ENCODE measurements at regions not wholly inside any gene's neighbourhood (a gene's known extent, or its start where the extent isn't known, plus 50 kb on each side); places are given as distances from the start of the nearest gene placed in this dataset.

- Mint-ChIP-seq H3K27ac (no peak overlapping the region), H3K4me1 (no peaks in the 10 kb centered on the region), H3K27me3 (no peaks in the 10 kb centered on the region), H3K4me3 (no peak overlapping the region), H3K9me3 (ENCODE audit: insufficient read depth) (no peaks in the 10 kb centered on the region)
- intact Hi-C loops (cut with micrococcal nuclease), result no loop called here
- DNase-seq (no peak), ATAC-seq (ENCODE audit: low read depth) (no peak)
- peaks cover 0 to 4% (median 0%) of the 10 kb centered on the region in 3 donors for H3K9me3 ChIP-seq (ENCODE audit: control extremely low read depth in 1 of 3, control insufficient read depth in 2 of 3, insufficient read depth in 1 of 3, low read length in 2 of 3)
- H3K9ac ChIP-seq (ENCODE audit: low read length), result no peak overlapping the region
- WGBS (ENCODE audit: insufficient coverage), result 94% methylated on average over 38 of the region's 41 CpGs
- no peaks in the 10 kb centered on the region for H3K36me3 ChIP-seq (replicated peaks in 1 of 2; ENCODE audit: control extremely low read depth in 1 of 2, control insufficient read depth in 1 of 2, extremely low read depth in 1 of 2, insufficient read depth in 2 of 2, low read length in 1 of 2)
- H3K79me2 ChIP-seq (ENCODE audit: control insufficient read depth, insufficient read depth, low read length), result no peaks in the 10 kb centered on the region
- H3K27ac ChIP-seq (ENCODE audit: low read length in 2 of 2), result no peak overlapping the region
- no peak for TF ChIP-seq EZH2 (IDR thresholded peaks at IDR 0.05; ENCODE audit: borderline replicate concordance, insufficient read depth, low read depth, low read length, poor library complexity, severe bottlenecking)
- no peak for TF ChIP-seq CTCF (IDR thresholded peaks at IDR 0.05)
- no peak overlapping the region for H3K4me3 ChIP-seq (ENCODE audit: control extremely low read depth in 1 of 5, extremely low read depth in 1 of 5, insufficient read depth in 1 of 5, low read depth in 2 of 5, low read length in 4 of 5)
- no peaks in the 10 kb centered on the region for H3K4me1 ChIP-seq (ENCODE audit: control insufficient read depth in 2 of 2, insufficient read depth in 2 of 2, low read length in 2 of 2)
- H3K27me3 ChIP-seq (replicated peaks in 1 of 4; ENCODE audit: control extremely low read depth in 1 of 4, control insufficient read depth in 3 of 4, insufficient read depth in 4 of 4, low read length in 3 of 4), result no peaks in the 10 kb centered on the region
- no peak overlapping the region for H2AFZ ChIP-seq (ENCODE audit: insufficient read depth, low read depth, low read length, poor library complexity, severe bottlenecking)
- POLR2A ChIA-PET, result no interaction called here
- CTCF ChIA-PET, result no interaction called here
- H3K4me2 ChIP-seq (replicated peaks; ENCODE audit: low read depth, low read length, poor library complexity, severe bottlenecking), result no peak overlapping the region
- no peaks in the 10 kb centered on the region for H4K20me1 ChIP-seq (ENCODE audit: control insufficient read depth, insufficient read depth, low read length, poor library complexity, severe bottlenecking)
Measured at GRCh38 chr9:74275872-74276508, 221.1 kb upstream of the RORB start.

- no peak overlapping the region for H3K9ac ChIP-seq (ENCODE audit: low read length)
- H3K9me3 ChIP-seq (ENCODE audit: control extremely low read depth in 1 of 3, control insufficient read depth in 2 of 3, insufficient read depth in 1 of 3, low read length in 2 of 3), result peaks cover 0 to 4% (median 0%) of the 10 kb centered on the region in 3 donors
- DNase-seq, result peak; percentile 4
- intact Hi-C loops (cut with micrococcal nuclease), result no loop called here
- H2AFZ ChIP-seq (ENCODE audit: insufficient read depth, low read depth, low read length, poor library complexity, severe bottlenecking), result no peak overlapping the region
- H3K27me3 ChIP-seq (replicated peaks in 1 of 4; ENCODE audit: control extremely low read depth in 1 of 4, control insufficient read depth in 3 of 4, insufficient read depth in 4 of 4, low read length in 3 of 4), result no peaks in the 10 kb centered on the region
- no peaks in the 10 kb centered on the region for H3K9me3 Mint-ChIP-seq (ENCODE audit: insufficient read depth)
- no peaks in the 10 kb centered on the region for H3K4me1 ChIP-seq (ENCODE audit: control insufficient read depth in 2 of 2, insufficient read depth in 2 of 2, low read length in 2 of 2)
- POLR2A ChIA-PET, result no interaction called here
- H3K4me2 ChIP-seq (replicated peaks; ENCODE audit: low read depth, low read length, poor library complexity, severe bottlenecking), result no peak overlapping the region
- H3K4me3 ChIP-seq (ENCODE audit: control extremely low read depth in 1 of 5, extremely low read depth in 1 of 5, insufficient read depth in 1 of 5, low read depth in 2 of 5, low read length in 4 of 5), result no peak overlapping the region
- TF ChIP-seq CTCF (IDR thresholded peaks at IDR 0.05) (no peak), EZH2 (IDR thresholded peaks at IDR 0.05; ENCODE audit: borderline replicate concordance, insufficient read depth, low read depth, low read length, poor library complexity, severe bottlenecking) (no peak)
- H3K27ac Mint-ChIP-seq, result no peak overlapping the region
- CTCF ChIA-PET, result no interaction called here
- no peaks in the 10 kb centered on the region for H3K27me3 Mint-ChIP-seq
- H3K36me3 ChIP-seq (replicated peaks in 1 of 2; ENCODE audit: control extremely low read depth in 1 of 2, control insufficient read depth in 1 of 2, extremely low read depth in 1 of 2, insufficient read depth in 2 of 2, low read length in 1 of 2), result no peaks in the 10 kb centered on the region
- 14% methylated on average over 1 of the region's 3 CpGs for WGBS (ENCODE audit: insufficient coverage)
- H3K4me3 Mint-ChIP-seq, result no peak overlapping the region
- H4K20me1 ChIP-seq (ENCODE audit: control insufficient read depth, insufficient read depth, low read length, poor library complexity, severe bottlenecking), result no peaks in the 10 kb centered on the region
- no peaks in the 10 kb centered on the region for H3K4me1 Mint-ChIP-seq
- ATAC-seq (ENCODE audit: low read depth), result peak; percentile 17
- no peak overlapping the region for H3K27ac ChIP-seq (ENCODE audit: low read length in 2 of 2)
- H3K79me2 ChIP-seq (ENCODE audit: control insufficient read depth, insufficient read depth, low read length), result no peaks in the 10 kb centered on the region
Measured at GRCh38 chr9:74277532-74277931, 219.6 kb upstream of the RORB start.
